ENCODE measurements at regions not wholly inside any gene's neighbourhood (a gene's known extent, or its start where the extent isn't known, plus 50 kb on each side); places are given as distances from the start of the nearest gene placed in this dataset.

DNA sequence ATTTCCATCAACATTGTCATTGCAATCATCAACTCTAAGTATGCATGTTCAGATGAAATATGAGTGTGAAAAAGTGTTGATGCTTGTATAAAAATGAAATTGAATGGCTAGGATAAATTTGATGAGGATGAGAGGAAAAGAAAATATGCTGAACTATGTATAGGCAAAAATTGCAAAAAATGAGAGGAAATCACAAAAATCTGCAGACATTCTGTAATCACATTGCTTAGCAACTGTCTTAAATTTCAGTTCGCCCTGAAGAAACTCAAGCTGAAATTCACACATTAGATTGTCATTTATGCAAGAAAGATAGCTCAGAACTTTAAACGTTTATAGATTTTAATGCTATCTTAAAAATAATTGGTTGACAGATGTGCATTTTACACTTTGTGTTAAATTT is 1098.8 kb upstream of the IGFBP7 start:
- Histone ChIP-seq H3K4me3 (ENCODE audit: low read length) (no peak overlapping the region), H3K9me3 (ENCODE audit: control insufficient read depth in 1 of 2, insufficient read depth in 1 of 2, low read length in 2 of 2) (no peaks in the 10 kb centered on the region), H3K36me3 (ENCODE audit: insufficient read depth, low read length) (no peaks in the 10 kb centered on the region), H3K27me3 (ENCODE audit: control insufficient read depth in 1 of 2, insufficient read depth in 2 of 2, low read length in 2 of 2) (no peaks in the 10 kb centered on the region), H3K4me1 (ENCODE audit: insufficient read depth, low read length) (no peaks in the 10 kb centered on the region), H3K27ac (ENCODE audit: low read depth in 1 of 2, low read length in 2 of 2) (no peak overlapping the region)
- TF ChIP-seq CTCF (IDR thresholded peaks at IDR 0.05) = no peak
- POLR2A ChIA-PET = no interaction called here
- H3K4me1 Mint-ChIP-seq (ENCODE audit: low read depth) = no peaks in the 10 kb centered on the region
- no peaks in the 10 kb centered on the region for H3K36me3 Mint-ChIP-seq (ENCODE audit: low read depth)
- H3K27ac Mint-ChIP-seq = no peak overlapping the region
- no peak overlapping the region for H3K4me3 Mint-ChIP-seq
- DNase-seq (no peak), ATAC-seq (ENCODE audit: poor library complexity) (no peak)
- peaks cover 4% of the 10 kb centered on the region for H3K9me3 Mint-ChIP-seq
- CTCF ChIA-PET = no interaction called here
- H3K27me3 Mint-ChIP-seq = no peaks in the 10 kb centered on the region
- intact Hi-C loops (cut with DNase I, micrococcal nuclease) = no loop called here

DNA sequence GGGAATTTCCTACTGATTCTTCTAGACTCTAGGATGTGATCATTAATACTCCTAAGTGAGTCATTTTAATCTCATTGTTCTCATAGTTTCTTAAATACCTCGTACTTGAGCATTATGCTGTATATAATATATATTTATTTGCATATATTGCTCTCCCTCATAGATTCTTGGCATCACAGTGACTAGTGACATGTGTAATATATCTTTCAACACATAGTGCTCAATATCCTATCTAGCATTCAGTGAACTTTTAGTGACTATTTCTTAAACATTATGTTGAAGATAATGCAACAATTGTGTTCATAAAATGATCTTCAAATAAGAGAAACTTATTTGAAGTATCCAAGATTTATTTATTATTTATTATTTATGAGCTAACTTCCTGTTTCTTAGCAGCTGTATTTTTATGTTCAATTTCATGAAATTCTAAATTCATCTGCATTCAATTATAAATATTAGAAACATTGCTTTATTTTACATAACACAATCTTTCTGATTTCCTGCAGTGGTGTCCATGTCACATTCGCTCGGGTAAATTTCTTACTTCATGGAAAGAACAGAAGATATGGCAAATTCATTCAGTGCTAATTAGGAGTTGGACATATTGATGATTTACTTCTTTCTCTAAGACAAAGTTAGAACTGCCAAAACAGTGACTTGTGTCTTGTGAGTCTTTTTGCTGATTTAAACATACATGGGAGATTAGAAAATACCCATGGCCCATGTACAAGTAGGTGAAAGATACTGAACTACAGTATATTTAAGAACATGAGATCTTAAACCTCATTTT is 1095.5 kb upstream of the IGFBP7 start:
- no peaks in the 10 kb centered on the region for H3K36me3 ChIP-seq (ENCODE audit: insufficient read depth, low read length)
- no peak for TF ChIP-seq CTCF (IDR thresholded peaks at IDR 0.05)
- ATAC-seq (ENCODE audit: poor library complexity) = no peak
- H3K27ac ChIP-seq (ENCODE audit: low read depth in 1 of 2, low read length in 2 of 2) = no peak overlapping the region
- ChIA-PET CTCF (no interaction called here), POLR2A (no interaction called here)
- peaks cover 0 to 8% of the 10 kb centered on the region in 2 experiments for H3K9me3 ChIP-seq (ENCODE audit: control insufficient read depth in 1 of 2, insufficient read depth in 1 of 2, low read length in 2 of 2)
- no peaks in the 10 kb centered on the region for H3K27me3 Mint-ChIP-seq
- intact Hi-C loops (cut with DNase I, micrococcal nuclease) = no loop called here
- no peaks in the 10 kb centered on the region for H3K4me1 Mint-ChIP-seq (ENCODE audit: low read depth)
- no peaks in the 10 kb centered on the region for H3K27me3 ChIP-seq (ENCODE audit: control insufficient read depth in 1 of 2, insufficient read depth in 2 of 2, low read length in 2 of 2)
- H3K27ac Mint-ChIP-seq = no peak overlapping the region
- no peaks in the 10 kb centered on the region for H3K36me3 Mint-ChIP-seq (ENCODE audit: low read depth)
- no peaks in the 10 kb centered on the region for H3K4me1 ChIP-seq (ENCODE audit: insufficient read depth, low read length)
- H3K4me3 ChIP-seq (ENCODE audit: low read length) = no peak overlapping the region
- H3K4me3 Mint-ChIP-seq = no peak overlapping the region
- no peak for DNase-seq
- H3K9me3 Mint-ChIP-seq = no peaks in the 10 kb centered on the region

DNA sequence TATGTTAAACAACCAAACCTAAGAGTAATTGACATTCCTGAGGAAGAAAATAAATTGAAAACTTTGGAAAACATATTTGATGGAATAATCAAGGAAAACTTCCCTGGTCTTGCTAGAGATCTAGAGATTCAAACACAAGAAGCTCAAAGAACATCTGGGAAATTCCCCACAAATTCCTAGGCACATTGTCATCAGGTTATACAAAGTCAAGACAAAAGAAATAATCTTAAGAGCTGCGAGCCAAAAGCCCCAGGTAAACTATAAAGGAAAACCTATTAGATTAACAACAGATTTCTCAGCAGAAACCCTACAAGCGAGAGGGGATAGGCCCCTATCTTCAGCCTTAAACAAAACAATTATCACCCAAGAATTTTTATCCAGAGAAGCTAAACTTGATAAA is 1082.0 kb upstream of the IGFBP7 start:
- Histone ChIP-seq H3K9me3 (ENCODE audit: control insufficient read depth in 1 of 2, insufficient read depth in 1 of 2, low read length in 2 of 2) (peaks cover 0 to 8% of the 10 kb centered on the region in 2 experiments), H3K27ac (ENCODE audit: low read depth in 1 of 2, low read length in 2 of 2) (no peak overlapping the region), H3K4me1 (ENCODE audit: insufficient read depth, low read length) (no peaks in the 10 kb centered on the region), H3K27me3 (ENCODE audit: control insufficient read depth in 1 of 2, insufficient read depth in 2 of 2, low read length in 2 of 2) (no peaks in the 10 kb centered on the region), H3K36me3 (ENCODE audit: insufficient read depth, low read length) (no peaks in the 10 kb centered on the region), H3K4me3 (ENCODE audit: low read length) (no peak overlapping the region)
- ATAC-seq (ENCODE audit: poor library complexity) = no peak
- no peak for TF ChIP-seq CTCF (IDR thresholded peaks at IDR 0.05)
- H3K27me3 Mint-ChIP-seq = no peaks in the 10 kb centered on the region
- no peaks in the 10 kb centered on the region for H3K36me3 Mint-ChIP-seq (ENCODE audit: low read depth)
- peaks cover 30% of the 10 kb centered on the region for H3K9me3 Mint-ChIP-seq
- ChIA-PET CTCF (no interaction called here), POLR2A (no interaction called here)
- no peak overlapping the region for H3K4me3 Mint-ChIP-seq
- intact Hi-C loops (cut with DNase I, micrococcal nuclease) = no loop called here
- H3K27ac Mint-ChIP-seq = no peak overlapping the region
- H3K4me1 Mint-ChIP-seq (ENCODE audit: low read depth) = no peaks in the 10 kb centered on the region
- DNase-seq = no peak

All from CD4-positive, alpha-beta T cell (primary cell).